NCI-H82 treated with DMSO at 0.1 percent for 48 hours (cell line): ENCODE measurements at regions not wholly inside any gene's neighbourhood (a gene's known extent, or its start where the extent isn't known, plus 50 kb on each side); places are given as distances from the start of the nearest gene placed in this dataset.

Experiments
- DNase-seq: peaks from one replicate; lab custom pipeline; 2025; ENCODE audit not compliant: unreplicated experiment; lab: John Stamatoyannopoulos, UW

GRCh38 chr10:120982507-120982906, 131.3 kb downstream of the WDR11 start:
- no peak for DNase-seq

GRCh38 chr10:120983721-120984120, 132.6 kb downstream of the WDR11 start:
- DNase-seq, result no peak

- no peak for DNase-seq
Measured at GRCh38 chr10:120984221-120984620, 133.1 kb downstream of the WDR11 start.

GRCh38 chr10:120987359-120987758, 136.2 kb downstream of the WDR11 start:
- peak; percentile 50 for DNase-seq

- DNase-seq, result no peak
Measured at GRCh38 chr10:120988751-120989150, 137.6 kb downstream of the WDR11 start.

- no peak for DNase-seq
Measured at GRCh38 chr10:120989279-120989678, 138.1 kb downstream of the WDR11 start.

- no peak for DNase-seq
Measured at GRCh38 chr10:120989996-120990598, 138.9 kb downstream of the WDR11 start.

GRCh38 chr10:120990831-120991230, 139.7 kb downstream of the WDR11 start:
- no peak for DNase-seq

- no peak for DNase-seq
Measured at GRCh38 chr10:120993089-120993488, 141.9 kb downstream of the WDR11 start.

- DNase-seq, result no peak
Measured at GRCh38 chr10:120995768-120996167, 144.6 kb downstream of the WDR11 start.

- DNase-seq, result no peak
Measured at GRCh38 chr10:120996456-120997034, 145.4 kb downstream of the WDR11 start.

GRCh38 chr10:120997313-120997712, 146.2 kb downstream of the WDR11 start:
- no peak for DNase-seq

- DNase-seq, result no peak
Measured at GRCh38 chr10:120997756-120998155, 146.6 kb downstream of the WDR11 start.

GRCh38 chr10:120998251-120998650, 147.1 kb downstream of the WDR11 start:
- DNase-seq, result no peak

GRCh38 chr10:120998782-120999285, 147.7 kb downstream of the WDR11 start:
- no peak for DNase-seq

GRCh38 chr10:120999868-121000267, 148.7 kb downstream of the WDR11 start:
- no peak for DNase-seq

- DNase-seq, result no peak
Measured at GRCh38 chr10:121002586-121003205, 151.5 kb downstream of the WDR11 start.

- DNase-seq, result no peak
Measured at GRCh38 chr10:121005948-121006587, 154.9 kb downstream of the WDR11 start.

GRCh38 chr10:121007264-121007663, 156.1 kb downstream of the WDR11 start:
- no peak for DNase-seq

GRCh38 chr10:121015916-121016315, 164.8 kb downstream of the WDR11 start:
- DNase-seq, result no peak

GRCh38 chr10:121024905-121025584, 173.9 kb downstream of the WDR11 start:
- DNase-seq, result no peak
